ENCODE measurements at regions not wholly inside any gene's neighbourhood (a gene's known extent, or its start where the extent isn't known, plus 50 kb on each side); places are given as distances from the start of the nearest gene placed in this dataset.

DNA sequence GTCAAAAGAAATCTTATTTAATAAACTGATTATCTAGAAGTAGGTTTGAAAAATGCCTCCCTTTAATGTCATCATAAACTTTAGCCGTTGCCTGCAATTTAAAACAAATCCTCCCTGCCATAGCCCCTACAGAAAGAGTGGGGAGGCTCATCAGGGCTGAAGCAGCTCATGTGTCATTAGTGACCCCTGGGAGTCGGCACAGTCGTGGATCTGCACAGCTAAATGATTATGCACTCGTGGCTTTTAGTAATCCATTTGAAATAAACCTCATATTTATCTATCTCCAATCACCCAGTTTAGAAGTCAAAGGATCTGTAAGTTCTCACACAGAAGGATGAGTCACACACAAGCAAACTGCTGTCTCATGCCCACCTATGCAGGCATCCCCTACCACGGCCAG is 277.3 kb downstream of the SS18 start:
- DNase-seq (ENCODE audit: low spot score): no peak

DNA sequence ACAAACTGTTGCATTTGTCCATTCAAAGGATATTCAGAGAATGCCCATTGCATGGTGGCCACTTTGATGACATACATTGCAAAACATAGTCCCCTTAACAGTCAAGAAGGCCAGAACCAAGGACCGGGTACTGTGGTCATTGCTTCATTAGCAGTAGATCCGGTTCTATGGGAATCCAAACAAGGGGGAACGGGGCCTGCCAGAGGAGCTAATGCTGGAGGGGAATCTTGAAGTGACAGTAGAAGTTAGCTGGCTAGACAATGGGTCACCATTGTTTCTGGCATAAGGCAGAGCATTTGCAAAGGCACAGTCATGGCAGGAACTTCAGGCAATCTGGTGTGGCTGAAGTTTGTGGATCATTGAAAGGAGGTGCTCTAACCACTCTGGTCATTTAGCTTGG is 279.7 kb downstream of the SS18 start:
- no peak for DNase-seq (ENCODE audit: low spot score)

DNA sequence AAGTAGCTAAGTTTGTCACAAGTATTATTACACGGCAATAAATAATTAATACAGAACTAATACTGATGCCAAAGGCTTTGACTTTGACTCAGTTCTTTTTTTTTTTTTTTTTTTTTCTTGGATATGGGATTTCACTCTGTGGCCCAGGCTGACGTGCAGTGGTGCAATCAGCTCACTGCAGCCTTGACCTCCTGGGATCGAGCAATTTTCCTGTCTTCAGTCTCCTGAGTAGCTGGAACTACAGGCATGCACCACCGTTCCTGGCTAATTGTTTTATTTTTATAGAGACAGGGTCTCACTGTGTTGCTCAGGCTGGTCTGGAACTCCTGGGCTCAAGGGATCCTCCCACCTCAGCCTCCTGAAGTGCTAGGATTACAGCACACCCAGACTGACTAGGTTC is 284.5 kb downstream of the SS18 start:
- no peak for DNase-seq (ENCODE audit: low spot score)

DNA sequence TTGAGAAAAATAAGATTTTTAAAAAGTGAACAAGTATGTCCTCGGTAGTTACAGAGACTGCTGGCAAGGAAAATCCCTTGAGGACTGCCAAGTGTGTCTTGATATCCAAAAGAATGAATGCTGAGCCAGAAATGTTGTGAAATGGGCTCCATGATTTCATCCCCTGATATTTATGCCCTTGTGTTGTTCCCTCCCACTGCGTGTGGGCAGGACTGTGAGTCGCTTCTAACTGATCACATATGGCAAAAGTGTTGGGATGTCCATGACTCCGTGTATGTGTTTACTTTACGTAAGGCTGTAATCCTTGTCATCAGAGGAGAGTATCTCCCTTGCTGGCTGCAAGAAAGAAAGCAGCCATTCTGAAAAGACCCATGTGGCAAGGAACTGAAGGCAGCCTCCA is 285.1 kb downstream of the SS18 start:
- no peak for DNase-seq (ENCODE audit: low spot score)

DNA sequence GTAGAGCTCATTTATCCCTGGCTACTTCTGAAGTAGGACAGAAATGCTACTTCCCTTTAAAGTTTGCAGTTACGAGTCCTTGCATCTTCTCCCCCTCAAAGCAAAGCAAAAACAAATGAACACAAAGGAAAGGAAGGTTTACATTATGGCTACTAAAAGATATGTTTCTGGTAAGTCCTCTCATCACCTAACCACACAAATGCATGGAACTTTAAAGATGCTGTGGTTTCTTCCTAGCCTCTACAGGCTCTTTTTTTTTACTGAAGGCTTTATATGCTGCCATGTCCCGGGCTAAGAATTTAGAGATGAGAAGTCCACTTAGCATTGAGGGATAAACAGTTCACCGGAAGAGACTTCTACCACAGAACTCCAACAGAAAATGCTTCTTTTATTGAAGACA is 291.2 kb downstream of the SS18 start:
- DNase-seq (ENCODE audit: low spot score): no peak

DNA sequence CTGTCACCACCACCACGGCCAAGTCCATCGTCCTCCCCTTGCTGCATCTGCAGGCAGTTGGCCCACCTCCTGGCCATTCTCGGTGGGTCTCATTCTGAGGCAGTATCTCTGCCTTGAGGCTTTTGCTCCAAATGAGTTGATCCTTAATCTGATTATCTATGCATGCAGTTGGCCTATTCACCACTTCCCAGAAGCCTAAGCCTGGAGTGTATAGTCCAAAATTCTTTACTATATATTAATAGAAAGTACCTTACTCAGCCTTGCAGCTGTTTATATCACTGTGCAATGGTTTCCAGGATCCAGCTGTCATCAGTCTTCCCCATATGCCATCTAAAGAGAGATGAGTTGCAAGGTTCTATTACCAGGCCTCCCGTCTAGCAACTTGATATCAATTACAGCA is 292.4 kb downstream of the SS18 start:
- no peak for DNase-seq (ENCODE audit: low spot score)

DNA sequence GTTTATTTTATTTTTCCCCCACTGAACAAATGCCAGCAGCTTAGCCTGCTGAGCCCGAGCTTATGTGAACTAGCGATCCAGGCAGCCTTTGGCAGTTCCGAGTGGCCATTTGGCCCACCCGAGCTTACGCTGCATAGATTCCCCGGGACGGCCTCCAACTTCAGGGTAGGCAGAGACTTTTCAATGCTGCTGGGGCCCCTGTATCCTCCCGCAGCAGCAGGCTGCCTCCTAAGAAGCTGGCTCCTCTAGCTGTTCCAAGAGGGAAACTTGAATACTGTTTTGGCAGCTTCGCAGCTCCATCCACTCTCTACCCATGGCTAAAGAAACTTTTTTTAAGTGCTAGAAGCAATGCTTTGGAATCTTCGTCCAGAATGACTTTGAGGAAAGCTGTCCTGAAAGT is 295.2 kb downstream of the SS18 start:
- no peak for DNase-seq (ENCODE audit: low spot score)

DNA sequence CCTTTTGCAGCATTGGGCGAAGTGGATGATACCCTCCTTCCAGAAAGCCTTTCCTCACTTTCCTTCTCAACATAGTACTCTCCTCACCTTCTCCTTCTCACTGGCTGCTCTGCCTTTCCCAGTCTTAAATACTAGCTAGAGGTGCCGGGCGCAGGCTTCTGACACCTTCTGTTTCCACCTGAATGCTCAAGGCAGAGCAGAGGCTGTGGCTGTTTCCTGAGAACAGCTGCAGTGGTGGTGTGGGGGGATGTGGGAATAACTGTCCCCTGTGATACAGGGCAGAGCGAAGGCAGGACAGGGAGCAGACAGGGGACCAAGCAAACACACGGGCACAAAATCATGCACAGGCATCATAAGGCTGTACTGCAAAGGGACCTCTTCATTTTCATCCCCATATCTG is 303.1 kb downstream of the SS18 start:
- DNase-seq (ENCODE audit: low spot score): no peak

DNA sequence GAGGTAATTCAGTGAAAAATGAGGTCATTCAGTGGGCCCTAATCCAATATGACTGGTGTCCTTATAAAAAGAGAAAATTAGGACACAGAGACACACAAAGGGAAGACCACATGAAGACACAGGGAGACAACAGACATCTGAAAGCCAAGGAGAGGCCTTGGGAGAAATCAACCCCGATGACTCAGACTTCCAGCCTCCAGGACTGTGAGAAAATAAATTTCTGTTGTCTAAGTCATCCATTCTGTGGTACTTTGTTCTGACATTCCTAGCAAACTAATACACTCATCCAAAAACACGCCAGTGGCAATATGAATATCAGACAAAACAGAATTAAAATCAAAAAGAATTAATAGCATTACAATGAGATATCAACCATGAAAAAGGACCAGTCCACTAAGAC is 303.7 kb downstream of the SS18 start:
- DNase-seq (ENCODE audit: low spot score): peak; percentile 14

DNA sequence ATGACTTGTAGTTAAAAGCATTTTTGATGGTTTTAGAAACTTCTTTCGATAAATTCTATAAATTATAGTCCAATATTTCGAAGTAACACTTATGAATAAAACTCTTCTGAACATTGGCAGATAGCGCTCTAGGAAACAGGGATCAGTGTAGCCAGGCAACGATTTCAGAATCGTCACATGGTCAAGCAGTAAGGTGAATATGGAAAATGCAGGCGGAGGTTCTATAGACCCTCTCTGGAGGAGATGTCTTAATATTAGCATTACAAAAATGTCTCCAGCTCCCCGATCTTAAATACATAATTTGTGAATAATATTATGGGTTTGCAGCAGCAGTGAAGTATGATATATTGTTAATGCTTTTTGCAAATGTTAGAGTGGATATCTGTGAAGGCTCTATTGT is 310.3 kb downstream of the SS18 start:
- no peak for DNase-seq (ENCODE audit: low spot score)

DNA sequence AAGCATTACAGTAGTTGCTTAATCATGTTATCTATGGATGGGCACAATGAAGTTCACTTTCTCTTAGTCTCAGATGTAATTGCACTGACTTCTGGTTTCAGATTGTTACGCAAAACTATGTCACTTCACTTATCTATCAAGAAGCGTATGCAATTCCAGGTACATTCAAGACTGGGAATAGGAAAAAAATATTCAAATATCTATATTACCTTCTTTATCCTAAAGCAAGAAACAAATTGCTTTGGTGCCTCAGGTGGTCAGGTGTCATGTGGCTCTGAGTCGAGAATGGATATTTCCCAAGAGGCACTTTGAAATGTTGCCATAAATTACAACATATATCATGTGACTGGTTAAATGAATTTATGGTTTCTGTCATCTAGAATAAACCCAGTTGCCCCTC is 318.6 kb downstream of the SS18 start:
- DNase-seq (ENCODE audit: low spot score): no peak

DNA sequence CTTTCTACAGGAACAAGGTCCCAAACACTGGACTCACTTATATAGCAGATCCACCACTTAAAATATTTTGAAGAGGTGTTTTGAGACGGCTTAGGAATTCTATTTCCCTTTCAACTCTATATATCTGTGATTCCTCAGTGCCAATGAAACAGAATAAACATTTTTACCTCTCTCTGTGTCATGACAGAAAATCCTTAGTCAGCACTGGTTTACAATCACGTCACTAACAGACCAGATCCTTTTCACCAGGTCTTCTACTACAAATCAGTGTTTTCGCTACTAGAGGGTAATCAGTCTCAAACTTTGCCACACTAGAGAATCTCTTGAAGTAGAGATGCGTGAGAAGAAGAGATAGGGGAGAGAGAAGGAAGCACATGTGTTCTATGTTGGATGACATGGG is 325.6 kb downstream of the SS18 start:
- no peak for DNase-seq (ENCODE audit: low spot score)

DNA sequence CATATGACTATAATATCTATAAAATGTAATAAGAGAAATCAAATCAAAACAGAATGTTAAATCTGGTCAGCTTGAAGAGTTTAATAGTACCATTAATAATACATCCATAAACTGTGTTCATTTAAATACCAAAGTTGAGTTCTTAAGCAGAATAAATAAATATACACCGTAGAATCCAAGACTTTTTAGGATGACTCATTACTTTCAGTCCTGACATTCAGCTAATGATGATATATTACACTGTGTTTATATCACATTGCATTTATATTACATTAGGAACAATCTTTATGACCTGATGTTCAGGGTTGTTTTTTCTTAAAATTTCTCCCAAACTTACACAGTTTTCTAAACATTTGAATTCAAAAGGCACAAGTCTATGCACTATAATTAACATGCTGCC is 331.3 kb downstream of the SS18 start:
- DNase-seq (ENCODE audit: low spot score): no peak

DNA sequence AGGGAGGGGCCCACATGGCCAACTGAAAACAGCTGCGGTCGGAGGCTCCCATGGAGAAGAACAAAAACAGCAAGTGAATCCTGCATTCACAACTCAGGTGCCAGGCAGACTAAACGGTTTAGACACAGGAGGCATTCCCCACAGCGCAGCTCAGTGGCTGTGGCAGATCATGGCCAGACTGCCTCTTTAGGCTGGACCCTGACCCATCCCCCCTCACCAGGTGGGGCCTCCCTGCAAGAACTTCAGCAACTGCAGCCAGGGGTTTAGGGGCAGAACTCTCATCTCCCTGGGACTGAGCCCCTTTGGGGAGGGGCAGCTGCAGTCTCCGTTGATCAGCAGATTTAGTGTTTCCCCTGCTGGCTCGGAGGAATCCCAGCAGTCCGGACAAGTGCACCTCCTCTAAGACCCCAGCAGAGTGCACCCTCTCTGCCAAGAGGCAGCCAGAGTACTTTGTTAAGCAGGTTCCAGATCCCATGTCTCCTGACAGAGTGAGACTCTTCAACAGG is 346.7 kb downstream of the SS18 start:
- DNase-seq (ENCODE audit: low spot score): no peak

DNA sequence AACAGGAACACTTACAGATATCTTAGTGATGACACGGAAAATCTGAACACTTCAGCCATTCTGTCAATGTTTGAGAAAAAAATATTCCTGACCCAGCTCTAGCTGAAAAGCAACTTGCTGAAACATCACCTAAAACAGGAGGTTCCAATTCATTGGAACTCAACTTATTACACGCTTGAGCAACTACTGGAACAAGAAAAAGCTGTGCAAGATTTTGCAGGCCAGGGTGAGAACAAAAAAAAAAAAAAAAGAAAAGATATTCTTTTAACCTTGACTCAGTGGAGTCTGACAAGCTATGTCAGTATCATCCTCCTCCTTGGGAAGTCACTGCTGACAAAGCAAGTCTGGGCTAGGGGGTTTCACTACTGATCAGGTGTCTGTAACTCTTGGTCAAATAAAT is 351.0 kb downstream of the SS18 start:
- DNase-seq (ENCODE audit: low spot score): no peak

DNA sequence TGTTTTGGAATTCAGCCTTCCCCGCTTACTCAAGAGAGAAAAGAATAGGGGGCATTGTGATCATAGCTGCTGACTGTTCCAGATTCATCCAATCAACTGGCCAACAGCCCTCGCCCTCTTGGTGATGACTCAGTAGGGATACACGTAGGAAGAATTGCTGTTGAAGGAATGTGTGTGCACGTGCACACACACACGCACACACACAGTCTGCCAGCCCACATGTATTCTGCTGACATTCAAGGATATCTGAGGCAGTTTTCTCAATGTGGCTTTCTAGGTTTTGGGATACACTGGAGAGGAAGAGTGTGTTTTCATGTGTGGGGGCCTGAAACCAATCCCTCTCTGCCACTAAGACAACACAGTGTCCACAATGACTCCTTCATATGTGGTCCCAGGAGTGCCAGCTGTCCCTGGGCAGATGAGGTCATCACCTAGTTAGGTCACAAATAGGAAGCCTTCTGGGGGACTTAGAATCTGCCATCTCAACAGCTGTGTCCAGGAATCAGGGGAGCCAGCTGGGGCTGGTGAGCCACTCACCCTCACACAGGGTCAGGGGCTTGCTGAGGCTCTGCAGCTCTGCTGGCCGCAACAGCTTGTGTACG is 352.6 kb downstream of the SS18 start:
- no peak for DNase-seq (ENCODE audit: low spot score)

DNA sequence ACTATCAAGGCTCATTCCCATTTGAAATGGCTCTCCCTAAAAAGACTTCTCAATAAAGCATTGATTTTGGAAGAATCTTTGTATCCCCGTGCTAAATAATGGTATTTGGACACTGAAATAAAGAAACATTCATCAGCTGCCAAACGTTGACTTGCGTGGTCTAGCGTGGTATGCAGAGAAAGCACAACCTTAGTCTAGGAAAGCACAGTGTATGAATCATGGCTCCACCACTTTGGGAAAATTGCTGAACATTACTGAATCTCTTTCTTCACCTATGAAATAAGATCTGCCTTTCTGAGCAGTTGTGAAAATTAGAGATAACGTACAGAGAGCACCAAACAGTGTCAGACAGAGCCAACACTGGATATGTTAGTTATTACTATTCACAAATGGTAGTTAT is 353.9 kb downstream of the SS18 start:
- no peak for DNase-seq (ENCODE audit: low spot score)

DNA sequence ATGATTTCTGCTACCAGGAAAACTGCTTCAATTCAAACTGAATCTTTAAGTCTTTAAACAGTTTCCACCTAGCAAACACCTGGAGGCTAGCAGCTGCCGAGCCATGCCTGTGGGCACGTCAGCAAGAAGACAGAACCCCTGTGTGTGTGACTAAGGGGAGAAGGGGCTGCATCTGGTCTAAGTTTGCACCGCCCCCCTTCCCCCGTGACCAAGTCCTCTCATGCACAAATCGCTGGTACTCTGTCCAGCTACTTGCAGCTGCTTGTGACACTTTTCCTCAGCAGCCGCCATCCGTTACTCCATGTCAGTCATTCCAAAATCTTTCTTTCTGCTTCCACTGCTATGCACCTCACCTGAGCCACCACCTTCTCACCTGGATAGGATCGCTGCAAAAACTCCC is 355.0 kb downstream of the SS18 start:
- no peak for DNase-seq (ENCODE audit: low spot score)

DNA sequence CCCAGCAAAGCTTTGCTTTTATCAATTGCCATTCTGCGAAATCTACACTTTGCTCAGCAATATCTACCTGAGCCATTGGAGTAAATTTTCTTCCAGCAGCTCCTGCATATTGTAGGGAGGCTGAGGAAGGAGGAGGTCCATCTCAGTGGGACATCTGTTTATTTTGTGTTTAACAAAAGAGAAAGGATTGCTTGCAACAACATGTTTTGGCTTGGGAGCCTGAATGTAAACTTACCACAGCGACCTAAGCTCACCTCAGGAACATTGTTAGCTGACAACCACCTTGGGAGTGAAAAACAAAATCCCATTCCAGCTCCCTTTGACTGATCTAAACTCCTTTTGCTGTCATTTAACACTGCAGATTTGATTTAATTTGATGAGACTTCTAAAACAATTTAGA is 356.1 kb downstream of the SS18 start:
- DNase-seq (ENCODE audit: low spot score): no peak

DNA sequence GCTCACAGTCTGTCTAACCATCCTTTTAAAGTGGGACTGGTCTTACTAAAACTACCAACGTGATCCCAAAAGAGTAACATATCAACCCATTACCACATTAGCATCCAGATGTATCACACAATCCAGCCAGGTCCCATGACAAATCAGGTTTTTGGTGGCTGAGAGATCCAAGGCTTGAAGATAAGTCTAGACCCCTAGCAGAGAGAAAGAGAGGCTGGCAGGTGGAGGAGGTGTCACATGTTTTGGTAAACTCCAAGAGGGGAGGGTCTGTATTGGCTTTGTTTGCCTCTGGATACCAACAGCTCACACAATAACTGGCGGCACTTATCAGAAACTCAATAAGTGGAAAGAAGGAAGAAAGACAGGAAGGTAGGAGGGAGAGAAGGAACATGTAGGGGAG is 357.6 kb downstream of the SS18 start:
- DNase-seq (ENCODE audit: low spot score): no peak

DNA sequence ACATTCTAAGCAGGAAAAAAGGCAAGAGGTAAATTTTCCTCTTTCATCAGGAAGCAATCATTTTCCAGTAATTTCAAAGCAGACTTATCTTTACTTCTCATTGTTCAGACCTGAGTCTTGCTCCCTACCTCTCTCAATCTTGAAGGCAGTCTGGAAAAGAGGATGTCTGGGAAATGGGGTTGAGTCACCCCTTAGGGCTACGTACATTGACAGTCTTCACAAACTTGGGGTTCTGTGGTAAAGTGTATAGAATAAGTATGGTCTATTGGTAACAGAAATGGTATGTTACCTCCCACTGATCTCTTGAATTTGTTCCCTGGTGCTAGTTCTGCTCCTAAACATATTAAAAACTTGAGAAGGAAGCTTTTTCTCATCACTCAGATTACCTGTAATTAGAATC is 361.3 kb downstream of the SS18 start:
- no peak for DNase-seq (ENCODE audit: low spot score)

DNA sequence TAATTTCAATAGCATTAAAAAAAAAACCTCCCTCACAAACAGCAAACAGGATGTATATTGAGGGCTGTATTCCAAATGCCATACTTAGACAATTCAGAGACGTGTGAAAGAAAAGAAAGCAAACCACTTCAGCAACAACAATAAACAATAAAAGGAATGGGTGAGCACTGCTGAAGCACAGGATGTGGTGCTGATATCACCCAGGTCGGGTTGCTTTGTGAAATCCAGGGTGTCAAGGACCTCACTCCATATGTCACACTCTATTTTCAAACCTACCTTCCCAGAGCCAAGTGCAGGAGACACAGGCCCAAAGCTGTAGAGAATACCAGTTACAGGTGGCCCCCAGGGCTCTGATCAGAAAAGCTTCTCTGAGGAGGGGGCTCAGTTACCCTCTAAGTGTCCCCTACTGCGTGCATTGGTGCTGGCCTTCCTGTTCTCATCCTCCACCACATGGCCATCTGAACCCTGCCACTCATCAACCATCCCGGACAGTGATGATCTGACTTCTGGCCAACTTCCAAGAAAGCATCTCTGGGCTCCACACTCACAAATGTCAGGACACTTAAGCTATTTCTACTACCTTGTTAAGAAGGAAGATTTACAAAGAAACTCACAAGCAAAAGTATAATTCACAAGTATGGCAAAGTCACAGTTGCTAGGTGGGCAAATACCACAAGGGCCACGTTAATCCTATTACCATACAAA is 363.0 kb downstream of the SS18 start:
- no peak for DNase-seq (ENCODE audit: low spot score)

DNA sequence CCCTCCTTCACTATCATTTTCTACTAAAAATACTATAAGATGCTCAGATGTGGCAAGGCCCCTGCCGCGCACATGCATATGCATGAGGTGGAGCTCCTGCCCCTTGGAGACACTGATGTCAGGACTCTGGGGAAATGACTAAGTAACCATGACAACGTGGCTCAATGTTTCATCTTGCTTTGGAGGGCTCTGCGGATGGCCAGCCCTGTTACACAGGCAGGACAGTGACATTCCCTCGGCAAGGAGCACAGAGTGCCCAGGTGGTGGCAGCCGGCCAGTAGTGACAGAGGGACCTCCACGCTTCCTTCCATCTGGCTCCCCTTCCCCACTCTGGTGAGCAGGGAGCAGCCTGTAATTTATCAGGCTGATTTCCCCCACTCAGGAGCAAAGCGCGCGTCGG is 364.1 kb downstream of the SS18 start:
- DNase-seq (ENCODE audit: low spot score): peak; percentile 21

DNA sequence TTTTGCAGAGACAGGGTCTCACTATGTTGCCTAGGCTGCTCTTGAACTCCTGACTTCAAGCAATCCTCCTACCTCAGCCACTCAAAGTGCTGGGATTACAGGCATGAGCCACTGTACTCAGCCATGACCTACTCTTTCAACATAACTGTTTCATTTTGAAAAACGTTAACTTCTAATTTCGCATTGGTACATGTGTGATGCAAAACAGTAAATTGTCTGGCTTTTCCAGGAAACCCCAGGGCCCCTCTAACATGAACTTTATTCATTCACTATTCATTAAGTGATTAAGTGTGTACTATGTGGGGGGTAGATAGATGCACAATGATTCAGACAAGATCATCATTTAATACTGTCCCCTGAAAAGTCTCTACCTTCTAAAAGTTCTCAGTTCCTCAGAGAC is 364.9 kb downstream of the SS18 start:
- DNase-seq (ENCODE audit: low spot score): no peak
